GM21381 (cell line): ENCODE measurements at regions not wholly inside any gene's neighbourhood (a gene's known extent, or its start where the extent isn't known, plus 50 kb on each side); places are given as distances from the start of the nearest gene placed in this dataset.

Experiments used
- ATAC-seq: cut with Tn5 transposase; IDR thresholded peaks from one replicate; pipeline ENCODE4 v1.9.1; 2021; ENCODE audit warnings: mild to moderate bottlenecking, moderate library complexity; ENCODE audit not compliant: unreplicated experiment

GRCh38 chr12:17810399-17810798 lies 279.6 kb downstream of the RERGL start:
- ATAC-seq, result no peak

- no peak for ATAC-seq
These were observed 280.8 kb downstream of the RERGL start for GRCh38 chr12:17809206-17809605.

- ATAC-seq, result no peak
These were observed 287.0 kb downstream of the RERGL start for GRCh38 chr12:17802657-17803641.

GRCh38 chr12:17793854-17794253 lies 296.1 kb downstream of the RERGL start:
- ATAC-seq, result no peak

- no peak for ATAC-seq
These were observed 311.8 kb downstream of the RERGL start for GRCh38 chr12:17778242-17778641.

DNA sequence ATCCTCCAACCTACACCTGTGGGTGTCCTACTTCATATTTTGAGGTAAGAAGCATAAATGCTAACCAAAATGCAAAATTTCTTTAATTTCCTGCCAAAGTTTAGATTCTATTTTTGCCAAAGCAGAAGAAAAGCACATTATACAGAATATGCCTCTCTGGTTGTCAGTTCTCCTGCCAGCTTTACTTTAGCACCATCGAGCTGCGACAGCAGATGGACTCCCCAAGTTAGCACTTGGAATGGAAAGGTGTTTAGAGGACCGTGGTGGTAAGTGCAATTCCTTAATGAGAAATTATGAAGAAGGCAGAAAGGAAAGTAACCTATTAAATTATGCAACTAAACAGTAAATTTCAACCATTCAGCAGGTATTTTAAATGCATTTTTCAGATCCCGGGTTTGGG lies 326.6 kb downstream of the RERGL start:
- no peak for ATAC-seq

- ATAC-seq, result no peak
These were observed 330.0 kb downstream of the RERGL start for GRCh38 chr12:17759982-17760381.
